ENCODE measurements at regions not wholly inside any gene's neighbourhood (a gene's known extent, or its start where the extent isn't known, plus 50 kb on each side); places are given as distances from the start of the nearest gene placed in this dataset.
"Not testable (repeated sequence)": the region's sequence is repeated elsewhere in the genome, so short reads cannot be mapped to it uniquely, and the experiment has no call there.

- Mint-ChIP-seq H3K27ac (no peak overlapping the region), H3K36me3 (no peaks in the 10 kb centered on the region), H3K9me3 (peaks cover 4% of the 10 kb centered on the region), H3K4me3 (no peak overlapping the region), H3K27me3 (no peaks in the 10 kb centered on the region), H3K4me1 (no peaks in the 10 kb centered on the region)
- CTCF ChIA-PET, result no interaction called here
- no peak for DNase-seq
These were observed 466.3 kb downstream of the CD83 start for GRCh38 chr6:14583826-14584225.

GRCh38 chr6:14584450-14584849 lies 466.9 kb downstream of the CD83 start:
- CTCF ChIA-PET, result no interaction called here
- H3K4me1 Mint-ChIP-seq, result no peaks in the 10 kb centered on the region
- H3K36me3 Mint-ChIP-seq, result no peaks in the 10 kb centered on the region
- H3K27me3 Mint-ChIP-seq, result peaks cover 2% of the 10 kb centered on the region
- H3K9me3 Mint-ChIP-seq, result peaks cover 4% of the 10 kb centered on the region
- H3K4me3 Mint-ChIP-seq, result no peak overlapping the region
- H3K27ac Mint-ChIP-seq, result no peak overlapping the region
- DNase-seq, result no peak

GRCh38 chr6:14585689-14586088 lies 468.1 kb downstream of the CD83 start:
- no peak overlapping the region for H3K4me3 Mint-ChIP-seq
- peaks cover 3% of the 10 kb centered on the region for H3K27me3 Mint-ChIP-seq

GRCh38 chr6:14589175-14589574 lies 471.6 kb downstream of the CD83 start:
- Mint-ChIP-seq H3K4me1 (no peaks in the 10 kb centered on the region), H3K36me3 (no peaks in the 10 kb centered on the region), H3K4me3 (no peak overlapping the region), H3K27ac (no peak overlapping the region), H3K9me3 (peaks cover 1% of the 10 kb centered on the region), H3K27me3 (peaks cover 6% of the 10 kb centered on the region)
- no peak for DNase-seq
- CTCF ChIA-PET, result no interaction called here

More at GRCh38 chr6:14585689-14586088, 468.1 kb downstream of the CD83 start:
- Mint-ChIP-seq H3K9me3 (peaks cover 1% of the 10 kb centered on the region), H3K27ac (no peak overlapping the region), H3K36me3 (no peaks in the 10 kb centered on the region), H3K4me1 (no peaks in the 10 kb centered on the region)
- CTCF ChIA-PET, result no interaction called here
- no peak for DNase-seq

GRCh38 chr6:14590586-14590985 lies 473.0 kb downstream of the CD83 start:
- Mint-ChIP-seq H3K27ac (no peak overlapping the region), H3K27me3 (peaks cover 6% of the 10 kb centered on the region), H3K9me3 (peaks cover 1% of the 10 kb centered on the region), H3K4me1 (no peaks in the 10 kb centered on the region), H3K4me3 (no peak overlapping the region), H3K36me3 (no peaks in the 10 kb centered on the region)
- DNase-seq, result no peak
- CTCF ChIA-PET, result no interaction called here

GRCh38 chr6:14591998-14592397 lies 474.4 kb downstream of the CD83 start:
- H3K4me1 Mint-ChIP-seq, result no peaks in the 10 kb centered on the region
- no peak overlapping the region for H3K27ac Mint-ChIP-seq
- peaks cover 6% of the 10 kb centered on the region for H3K27me3 Mint-ChIP-seq
- no peaks in the 10 kb centered on the region for H3K36me3 Mint-ChIP-seq
- H3K9me3 Mint-ChIP-seq, result peaks cover 1% of the 10 kb centered on the region
- no peak for DNase-seq
- H3K4me3 Mint-ChIP-seq, result no peak overlapping the region
- CTCF ChIA-PET, result interaction anchor here (1.2 kb wide), 1 partner anchor 9 kb away, joined by 3 read pairs; no protein-coding TSS in a partner anchor

- no peak overlapping the region for H3K27ac Mint-ChIP-seq
- CTCF ChIA-PET, result interaction anchor here (1.2 kb wide), 1 partner anchor 10 kb away, joined by 3 read pairs; no protein-coding TSS in a partner anchor
- H3K4me1 Mint-ChIP-seq, result no peaks in the 10 kb centered on the region
These were observed 475.7 kb downstream of the CD83 start for GRCh38 chr6:14593286-14593685.

GRCh38 chr6:14595751-14596150 lies 478.2 kb downstream of the CD83 start:
- Mint-ChIP-seq H3K4me1 (no peaks in the 10 kb centered on the region), H3K9me3 (no peaks in the 10 kb centered on the region), H3K27me3 (peaks cover 3% of the 10 kb centered on the region), H3K27ac (no peak overlapping the region), H3K36me3 (no peaks in the 10 kb centered on the region), H3K4me3 (no peak overlapping the region)
- DNase-seq, result no peak
- CTCF ChIA-PET, result no interaction called here

More at GRCh38 chr6:14593286-14593685, 475.7 kb downstream of the CD83 start:
- Mint-ChIP-seq H3K9me3 (no peaks in the 10 kb centered on the region), H3K27me3 (peaks cover 6% of the 10 kb centered on the region), H3K36me3 (no peaks in the 10 kb centered on the region), H3K4me3 (no peak overlapping the region)
- DNase-seq, result no peak

GRCh38 chr6:14596410-14596809 lies 478.8 kb downstream of the CD83 start:
- DNase-seq, result no peak
- CTCF ChIA-PET, result no interaction called here
- Mint-ChIP-seq H3K9me3 (no peaks in the 10 kb centered on the region), H3K4me3 (no peak overlapping the region), H3K4me1 (no peaks in the 10 kb centered on the region), H3K27me3 (no peaks in the 10 kb centered on the region), H3K36me3 (no peaks in the 10 kb centered on the region), H3K27ac (no peak overlapping the region)

- Mint-ChIP-seq H3K4me3 (no peak overlapping the region), H3K36me3 (no peaks in the 10 kb centered on the region)
These were observed 479.5 kb downstream of the CD83 start for GRCh38 chr6:14597090-14597489.

GRCh38 chr6:14598017-14598864 lies 480.7 kb downstream of the CD83 start:
- H3K27ac Mint-ChIP-seq, result no peak overlapping the region
- CTCF ChIA-PET, result no interaction called here
- DNase-seq, result no peak
- no peaks in the 10 kb centered on the region for H3K4me1 Mint-ChIP-seq
- no peaks in the 10 kb centered on the region for H3K9me3 Mint-ChIP-seq
- no peak overlapping the region for H3K4me3 Mint-ChIP-seq
- no peaks in the 10 kb centered on the region for H3K27me3 Mint-ChIP-seq
- no peaks in the 10 kb centered on the region for H3K36me3 Mint-ChIP-seq

More at GRCh38 chr6:14597090-14597489, 479.5 kb downstream of the CD83 start:
- Mint-ChIP-seq H3K27me3 (no peaks in the 10 kb centered on the region), H3K4me1 (no peaks in the 10 kb centered on the region), H3K27ac (no peak overlapping the region), H3K9me3 (no peaks in the 10 kb centered on the region)
- no peak for DNase-seq
- CTCF ChIA-PET, result no interaction called here

GRCh38 chr6:14600306-14600705 lies 482.7 kb downstream of the CD83 start:
- H3K27ac Mint-ChIP-seq, DNase-seq, H3K9me3 Mint-ChIP-seq, H3K27me3 Mint-ChIP-seq, H3K4me1 Mint-ChIP-seq, H3K4me3 Mint-ChIP-seq, CTCF ChIA-PET, H3K36me3 Mint-ChIP-seq: not testable (repeated sequence)

- H3K27ac Mint-ChIP-seq, result no peak overlapping the region
- H3K36me3 Mint-ChIP-seq, result no peaks in the 10 kb centered on the region
- no peaks in the 10 kb centered on the region for H3K27me3 Mint-ChIP-seq
- no peak for DNase-seq
- CTCF ChIA-PET, result no interaction called here
- H3K4me3 Mint-ChIP-seq, result no peak overlapping the region
- H3K9me3 Mint-ChIP-seq, result no peaks in the 10 kb centered on the region
- H3K4me1 Mint-ChIP-seq, result no peaks in the 10 kb centered on the region
These were observed 483.9 kb downstream of the CD83 start for GRCh38 chr6:14601490-14601889.

GRCh38 chr6:14606353-14606752 lies 488.8 kb downstream of the CD83 start:
- no peak for DNase-seq
- CTCF ChIA-PET, result no interaction called here
- Mint-ChIP-seq H3K4me3 (no peak overlapping the region), H3K9me3 (peaks cover 2% of the 10 kb centered on the region), H3K4me1 (no peaks in the 10 kb centered on the region), H3K36me3 (no peaks in the 10 kb centered on the region), H3K27ac (no peak overlapping the region), H3K27me3 (no peaks in the 10 kb centered on the region)

GRCh38 chr6:14610141-14610540 lies 492.6 kb downstream of the CD83 start:
- H3K27ac Mint-ChIP-seq, result no peak overlapping the region
- CTCF ChIA-PET, result no interaction called here
- peaks cover 2% of the 10 kb centered on the region for H3K9me3 Mint-ChIP-seq
- no peaks in the 10 kb centered on the region for H3K4me1 Mint-ChIP-seq
- peaks cover 9% of the 10 kb centered on the region for H3K27me3 Mint-ChIP-seq
- no peak overlapping the region for H3K4me3 Mint-ChIP-seq
- DNase-seq, result no peak
- no peaks in the 10 kb centered on the region for H3K36me3 Mint-ChIP-seq

Data from activated naive CD4-positive, alpha-beta T cell treated with anti-CD3 and anti-CD28 coated beads, Interleukin-2, amount 10 ng/mL, durations not matched to agents 7 days and 5 days (primary cell).